ENCODE measurements at regions not wholly inside any gene's neighbourhood (a gene's known extent, or its start where the extent isn't known, plus 50 kb on each side); places are given as distances from the start of the nearest gene placed in this dataset.

GRCh38 chr2:216777637-216778273 is 82.1 kb downstream of the TNP1 start (continued):
- TF ChIP-seq NFIB (CRISPR knock-in tag; IDR thresholded peaks at IDR 0.05; ENCODE audit: borderline replicate concordance) (no peak), EHMT2 (IDR thresholded peaks at IDR 0.05; ENCODE audit: borderline replicate concordance, low read depth, low read length) (peak; percentile 75; the same call in 1 of the 2 replicates), GPN1 (CRISPR knock-in tag; IDR thresholded peaks at IDR 0.05; ENCODE audit: borderline replicate concordance) (no peak), GLI4 (CRISPR knock-in tag; IDR thresholded peaks at IDR 0.05; ENCODE audit: borderline replicate concordance) (no peak), SP5 (CRISPR knock-in tag; IDR thresholded peaks at IDR 0.05; ENCODE audit: borderline replicate concordance, low read depth) (no peak), MEF2D (CRISPR knock-in tag; IDR thresholded peaks at IDR 0.05) (0 out of 2 replicates have a peak, but pooled peaks have one; percentile 39), ZBTB34 (CRISPR knock-in tag; IDR thresholded peaks at IDR 0.05) (no peak), GTF2F1 (IDR thresholded peaks at IDR 0.05; ENCODE audit: low read length) (no peak), ZMYM3 (CRISPR knock-in tag; IDR thresholded peaks at IDR 0.05) (peak; percentile 28; the same call in 1 of the 2 replicates), ZNF766 (CRISPR knock-in tag; IDR thresholded peaks at IDR 0.05; ENCODE audit: borderline replicate concordance) (no peak), ZNF691 (CRISPR knock-in tag; IDR thresholded peaks at IDR 0.05; ENCODE audit: borderline replicate concordance, low read depth) (no peak), ZNF605 (CRISPR knock-in tag; IDR thresholded peaks at IDR 0.05) (0 out of 2 replicates have a peak, but pooled peaks have one; percentile 33), GATAD2A (CRISPR knock-in tag; IDR thresholded peaks at IDR 0.05) (peak; percentile 55), REPIN1 (CRISPR knock-in tag; IDR thresholded peaks at IDR 0.05; ENCODE audit: borderline replicate concordance, low read depth) (peak; percentile 44; the same call in 1 of the 2 replicates), E2F5 (CRISPR knock-in tag; conservative IDR thresholded peaks at IDR 0.05) (no peak), ZBTB7A (CRISPR knock-in tag; IDR thresholded peaks at IDR 0.05) (no peak), MAFG (CRISPR knock-in tag; IDR thresholded peaks at IDR 0.05) (no peak), ZFX (CRISPR knock-in tag; IDR thresholded peaks at IDR 0.05; ENCODE audit: low read depth) (peak; percentile 40; the same call in 1 of the 2 replicates), SMC3 (IDR thresholded peaks at IDR 0.05; ENCODE audit: low read length) (peak; percentile 90), CHD4 (IDR thresholded peaks at IDR 0.05; ENCODE audit: borderline replicate concordance, low read length) (no peak), ZSCAN25 (CRISPR knock-in tag; IDR thresholded peaks at IDR 0.05) (peak; percentile 37; the same call in 1 of the 2 replicates), HNRNPH1 (optimal IDR thresholded peaks at IDR 0.05; ENCODE audit: low read depth, low read length) (no peak), ATF1 (CRISPR knock-in tag; IDR thresholded peaks at IDR 0.05) (no peak), SALL2 (CRISPR knock-in tag; IDR thresholded peaks at IDR 0.05) (0 out of 2 replicates have a peak, but pooled peaks have one; percentile 23), ZNF552 (CRISPR knock-in tag; IDR thresholded peaks at IDR 0.05; ENCODE audit: borderline replicate concordance) (no peak), GATAD1 (CRISPR knock-in tag; IDR thresholded peaks at IDR 0.05) (no peak; the same call in 1 of the 2 replicates), SMARCE1 (IDR thresholded peaks at IDR 0.05; ENCODE audit: borderline replicate concordance) (no peak)
- TF ChIP-seq, protein P1, sequence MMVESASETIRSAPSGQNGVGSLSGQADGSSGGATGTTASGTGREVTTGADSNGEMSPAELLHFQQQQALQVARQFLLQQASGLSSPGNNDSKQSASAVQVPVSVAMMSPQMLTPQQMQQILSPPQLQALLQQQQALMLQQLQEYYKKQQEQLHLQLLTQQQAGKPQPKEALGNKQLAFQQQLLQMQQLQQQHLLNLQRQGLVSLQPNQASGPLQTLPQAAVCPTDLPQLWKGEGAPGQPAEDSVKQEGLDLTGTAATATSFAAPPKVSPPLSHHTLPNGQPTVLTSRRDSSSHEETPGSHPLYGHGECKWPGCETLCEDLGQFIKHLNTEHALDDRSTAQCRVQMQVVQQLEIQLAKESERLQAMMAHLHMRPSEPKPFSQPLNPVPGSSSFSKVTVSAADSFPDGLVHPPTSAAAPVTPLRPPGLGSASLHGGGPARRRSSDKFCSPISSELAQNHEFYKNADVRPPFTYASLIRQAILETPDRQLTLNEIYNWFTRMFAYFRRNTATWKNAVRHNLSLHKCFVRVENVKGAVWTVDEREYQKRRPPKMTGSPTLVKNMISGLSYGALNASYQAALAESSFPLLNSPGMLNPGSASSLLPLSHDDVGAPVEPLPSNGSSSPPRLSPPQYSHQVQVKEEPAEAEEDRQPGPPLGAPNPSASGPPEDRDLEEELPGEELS (CRISPR knock-in tag; IDR thresholded peaks at IDR 0.05), result peak; percentile 74

Measured in HepG2 (cell line).